SK-N-SH (cell line): ENCODE measurements at regions not wholly inside any gene's neighbourhood (a gene's known extent, or its start where the extent isn't known, plus 50 kb on each side); places are given as distances from the start of the nearest gene placed in this dataset.

ENCODE experiments used
- CTCF ChIA-PET: fragments of 300-600, 350-600 bp; formaldehyde crosslinking; extraction: SDS; loops from one replicate; lab custom pipeline; 2021; lab: Yijun Ruan, JAX
- POLR2A ChIA-PET: fragments of 350-600 bp; sonication (Branson Sonifier 250); formaldehyde crosslinking; extraction: SDS; loops from one replicate; lab custom pipeline; 2020; ENCODE audit warnings: antibody characterized with exemption, inconsistent platforms; lab: Yijun Ruan, JAX
- DNase-seq: peaks from one replicate; pipeline ENCODE4 v3.0.0; 2012
- H2AFZ ChIP-seq: fragments of 200-600 bp; sonication (generic); 2 replicates; pipeline ENCODE4 v1.8.1; 2016; ENCODE audit warnings: antibody characterized with exemption, mild to moderate bottlenecking, low read depth
- H3F3A ChIP-seq: fragments of 200-600 bp; sonication (generic); replicated peaks from 2 replicates; pipeline ENCODE3; 2016; ENCODE audit warnings: antibody characterized with exemption, mild to moderate bottlenecking; ENCODE audit not compliant: insufficient read depth
- H3K27ac ChIP-seq, 2 experiments: fragments of 200-500 bp in 1 of 2; fragments of 200-600 bp in 1 of 2; sonication (Bioruptor generic) in 1 of 2; sonication (generic), shearing (Covaris generic) in 1 of 2; 2 replicates each; pipeline versions ENCODE4 v1.5.1 to v1.6.1; 2014 to 2016; ENCODE audit warnings: low read depth in 2 of 2, inconsistent platforms in 1 of 2, low read length in 1 of 2, mild to moderate bottlenecking in 1 of 2, mixed read lengths in 1 of 2
- H3K27me3 ChIP-seq: fragments of 200-600 bp; sonication (generic), shearing (Covaris generic); 2 replicates; pipeline ENCODE4 v1.6.1; 2016; ENCODE audit warnings: mixed run types; ENCODE audit not compliant: insufficient read depth
- H3K36me3 ChIP-seq, 2 experiments: fragments of 200-500 bp in 1 of 2; fragments of 200-600 bp in 1 of 2; sonication (Bioruptor generic) in 1 of 2; sonication (generic) in 1 of 2; replicated peaks in 1 of 2; 2 replicates each; pipeline versions ENCODE3 to v1.5.1; 2014 to 2016; ENCODE audit warnings: low read length in 1 of 2, mild to moderate bottlenecking in 1 of 2; ENCODE audit not compliant: insufficient read depth in 2 of 2, control insufficient read depth in 1 of 2
- H3K4me1 ChIP-seq, 2 experiments: fragments of 200-500 bp in 1 of 2; fragments of 200-600 bp in 1 of 2; sonication (Bioruptor generic) in 1 of 2; sonication (generic), shearing (Covaris generic) in 1 of 2; 2 replicates each; pipeline versions ENCODE4 v1.5.1 to v1.6.1; 2014 to 2016; ENCODE audit warnings: low read depth in 1 of 2, low read length in 1 of 2, mixed run types in 1 of 2; ENCODE audit not compliant: insufficient read depth in 2 of 2, control insufficient read depth in 1 of 2
- H3K4me2 ChIP-seq: fragments of 200-600 bp; sonication (generic), shearing (Covaris generic); 2 replicates; pipeline ENCODE4 v1.6.1; 2017; ENCODE audit warnings: mixed run types
- H3K4me3 ChIP-seq, 2 experiments: fragments of 200-500 bp in 1 of 2; fragments of 200-600 bp in 1 of 2; sonication (Bioruptor generic) in 1 of 2; sonication (generic), shearing (Covaris generic) in 1 of 2; 2 replicates each; pipeline versions ENCODE4 v1.5.1 to v1.8.1; 2014 to 2016; ENCODE audit warnings: low read depth in 2 of 2, inconsistent platforms in 1 of 2, low read length in 1 of 2, mild to moderate bottlenecking in 1 of 2, mixed read lengths in 1 of 2, moderate library complexity in 1 of 2
- H3K79me2 ChIP-seq: fragments of 200-600 bp; sonication (generic); 2 replicates; pipeline ENCODE4 v1.8.1; 2017; ENCODE audit warnings: mild to moderate bottlenecking; ENCODE audit not compliant: insufficient read depth
- H3K9ac ChIP-seq: fragments of 200-600 bp; sonication (generic); 2 replicates; pipeline ENCODE4 v1.6.1; 2017; ENCODE audit warnings: mixed run types
- H3K9me2 ChIP-seq: fragments of 200-600 bp; sonication (generic); 2 replicates; pipeline ENCODE4 v1.6.1; 2017; ENCODE audit warnings: mixed run types
- H3K9me3 ChIP-seq: fragments of 200-600 bp; sonication (generic); 2 replicates; pipeline ENCODE4 v1.6.1; 2017; ENCODE audit warnings: mixed run types, mild to moderate bottlenecking, moderate library complexity
- H4K20me1 ChIP-seq: fragments of 200-600 bp; sonication (generic); 2 replicates; pipeline ENCODE4 v1.6.1; 2017; ENCODE audit warnings: mild to moderate bottlenecking, mixed run types; ENCODE audit not compliant: insufficient read depth
- CHD2 ChIP-seq: fragments of 150-350 bp; IDR thresholded peaks from 2 replicates; pipeline ENCODE4 v1.6.1; 2018; ENCODE audit warnings: low read length; ENCODE audit not compliant: partially characterized antibody
- ELF1 ChIP-seq: IDR thresholded peaks from 2 replicates; pipeline ENCODE4 v1.4.0; 2012
- EZH2phosphoT487 ChIP-seq: fragments of 200-600 bp; sonication (generic); IDR thresholded peaks from 2 replicates; pipeline ENCODE4 v1.6.1; 2017; ENCODE audit warnings: low read depth, mixed run types, mild to moderate bottlenecking, antibody characterized with exemption, moderate library complexity, borderline replicate concordance
- FOSL2 ChIP-seq: IDR thresholded peaks from 2 replicates; pipeline ENCODE4 v1.4.0; 2012; ENCODE audit warnings: low read depth, mild to moderate bottlenecking, moderate library complexity, borderline replicate concordance
- FOXJ3 ChIP-seq: sonication (generic); formaldehyde crosslinking; IDR thresholded peaks from 2 replicates; pipeline ENCODE4 v1.5.1; 2020; ENCODE audit warnings: mild to moderate bottlenecking, missing genetic modification reagents
- FOXM1 ChIP-seq: IDR thresholded peaks from 2 replicates; pipeline ENCODE4 v1.4.0; 2012; ENCODE audit warnings: low read depth, mild to moderate bottlenecking
- GABPA ChIP-seq: IDR thresholded peaks from 2 replicates; pipeline ENCODE4 v1.4.0; 2012; ENCODE audit warnings: low read depth, mild to moderate bottlenecking
- GATA2 ChIP-seq: sonication (generic); formaldehyde crosslinking; IDR thresholded peaks from 2 replicates; pipeline ENCODE4 v1.5.0; 2020; ENCODE audit warnings: mild to moderate bottlenecking, missing genetic modification reagents
- JUND ChIP-seq: IDR thresholded peaks from 2 replicates; pipeline ENCODE4 v1.4.0; 2012
- MEF2A ChIP-seq: IDR thresholded peaks from 2 replicates; pipeline ENCODE4 v1.4.0; 2012; ENCODE audit warnings: low read depth, borderline replicate concordance
- MXI1 ChIP-seq: IDR thresholded peaks from 2 replicates; pipeline ENCODE4 v1.6.1; 2012; ENCODE audit warnings: mild to moderate bottlenecking, low read depth, low read length, improper control_type of control experiment
- NFIC ChIP-seq: IDR thresholded peaks from 2 replicates; pipeline ENCODE4 v1.4.0; 2012; ENCODE audit warnings: borderline replicate concordance
- NRF1 ChIP-seq: IDR thresholded peaks from 2 replicates; pipeline ENCODE4 v1.6.1; 2012; ENCODE audit warnings: low read depth, mild to moderate bottlenecking, low read length
- POLR2AphosphoS5 ChIP-seq: IDR thresholded peaks from 2 replicates; pipeline ENCODE4 v1.6.1; 2012; ENCODE audit warnings: low read depth, low read length
- RAD21 ChIP-seq: IDR thresholded peaks from 2 replicates; pipeline ENCODE4 v1.6.1; 2012; ENCODE audit warnings: mild to moderate bottlenecking, low read length
- SIN3A ChIP-seq: IDR thresholded peaks from 2 replicates; pipeline ENCODE4 v1.6.1; 2012; ENCODE audit warnings: low read depth, mild to moderate bottlenecking, low read length, moderate library complexity, borderline replicate concordance
- TCF12 ChIP-seq: IDR thresholded peaks from 2 replicates; pipeline ENCODE4 v1.4.0; 2012
- YY1 ChIP-seq: IDR thresholded peaks from 2 replicates; pipeline ENCODE4 v1.4.0; 2012; ENCODE audit warnings: low read depth, mild to moderate bottlenecking
- WGBS: methylation state at CpG from one replicate; pipeline ENCODE4 v1.1.6; 2017; ENCODE audit warnings: low lambda C conversion rate; 5-methylcytosine and 5-hydroxymethylcytosine counted together
- TF ChIP-seq, protein P1 (sequence below): IDR thresholded peaks from 2 replicates; pipeline ENCODE4 v1.4.0; 2012; ENCODE audit warnings: low read depth, borderline replicate concordance
- TF ChIP-seq, protein P2 (sequence below): fragments of 150-350 bp; IDR thresholded peaks from 2 replicates; pipeline ENCODE4 v1.6.1; 2016; ENCODE audit warnings: mild to moderate bottlenecking, low read depth, low read length
- TF ChIP-seq, protein P3 (sequence below): IDR thresholded peaks from 2 replicates; pipeline ENCODE4 v1.6.1; 2012; ENCODE audit warnings: mild to moderate bottlenecking, low read depth, low read length, moderate library complexity
- TF ChIP-seq, protein P4 (sequence below): fragments of 150-350 bp; IDR thresholded peaks from 2 replicates; pipeline ENCODE4 v1.6.1; 2017; ENCODE audit warnings: antibody characterized with exemption, low read length, low read depth, borderline replicate concordance
- TF ChIP-seq, protein P5 (sequence below): IDR thresholded peaks from 2 replicates; pipeline ENCODE4 v1.4.0; 2012; ENCODE audit warnings: low read depth

DNA sequence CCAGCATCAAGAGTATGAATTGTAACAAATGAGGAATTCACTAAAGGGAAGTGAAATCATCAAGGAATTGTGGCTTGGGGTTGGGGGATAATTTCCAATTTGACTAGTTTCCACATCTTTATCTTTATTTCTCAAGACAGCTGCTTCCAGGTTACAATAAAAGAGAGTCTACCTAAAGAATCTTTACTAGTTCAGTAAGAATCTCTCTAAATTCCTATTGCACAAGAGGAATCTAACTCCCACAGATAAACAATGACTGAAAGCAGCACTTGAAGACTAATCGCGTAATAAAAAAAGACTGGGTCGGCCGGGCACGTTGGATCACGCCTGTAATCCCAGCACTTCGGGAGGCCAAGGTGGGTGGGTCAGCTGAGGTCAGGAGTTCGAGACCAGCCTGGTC lies 194.4 kb downstream of the KBTBD8 start:
- 60% methylated on average over 8 of the region's 8 CpGs for WGBS
- CTCF ChIA-PET = no interaction called here
- TF ChIP-seq MEF2A = no peak
- TF ChIP-seq NRF1 = no peak
- TF ChIP-seq SIN3A = no peak
- TF ChIP-seq POLR2AphosphoS5 = no peak
- no peak for TF ChIP-seq FOXJ3 (CRISPR knock-in tag)
- no peak for TF ChIP-seq YY1
- no peak for TF ChIP-seq NFIC
- TF ChIP-seq, protein P1, sequence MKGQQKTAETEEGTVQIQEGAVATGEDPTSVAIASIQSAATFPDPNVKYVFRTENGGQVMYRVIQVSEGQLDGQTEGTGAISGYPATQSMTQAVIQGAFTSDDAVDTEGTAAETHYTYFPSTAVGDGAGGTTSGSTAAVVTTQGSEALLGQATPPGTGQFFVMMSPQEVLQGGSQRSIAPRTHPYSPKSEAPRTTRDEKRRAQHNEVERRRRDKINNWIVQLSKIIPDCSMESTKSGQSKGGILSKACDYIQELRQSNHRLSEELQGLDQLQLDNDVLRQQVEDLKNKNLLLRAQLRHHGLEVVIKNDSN = no peak

DNA sequence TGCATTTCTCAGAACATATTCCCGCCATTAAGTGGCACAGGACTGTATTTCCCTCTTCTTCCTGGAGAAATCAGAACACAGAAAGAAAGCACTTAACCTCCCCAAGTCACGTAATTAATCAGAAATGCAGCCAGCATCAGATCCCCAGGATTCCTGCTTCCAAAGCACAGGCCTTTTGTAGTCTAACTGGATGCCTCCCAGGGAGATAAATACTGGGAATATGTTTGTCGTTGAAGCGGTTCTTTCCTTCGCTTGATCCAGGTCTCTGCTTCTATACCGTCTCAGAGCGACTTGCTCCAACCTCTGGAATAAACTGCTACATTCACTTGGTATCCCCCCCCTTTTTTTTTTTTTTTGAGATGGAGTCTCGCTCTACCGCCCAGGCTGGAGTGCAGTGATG lies 198.6 kb downstream of the KBTBD8 start:
- no peak for DNase-seq
- no peak overlapping the region for H2AFZ ChIP-seq
- no peaks in the 10 kb centered on the region for H3K79me2 ChIP-seq
- no peaks in the 10 kb centered on the region for H3K9me2 ChIP-seq
- H3K36me3 ChIP-seq = no peaks in the 10 kb centered on the region
- H3K27me3 ChIP-seq = no peaks in the 10 kb centered on the region
- H3K4me3 ChIP-seq = no peak overlapping the region
- H3K9me3 ChIP-seq = no peaks in the 10 kb centered on the region
- ChIA-PET CTCF (no interaction called here), POLR2A (no interaction called here)
- no peak overlapping the region for H3K27ac ChIP-seq
- WGBS = 59% methylated on average over 9 of the region's 9 CpGs
- no peaks in the 10 kb centered on the region for H3F3A ChIP-seq
- H3K4me2 ChIP-seq = no peak overlapping the region
- no peak overlapping the region for H3K9ac ChIP-seq
- no peaks in the 10 kb centered on the region for H3K4me1 ChIP-seq
- no peaks in the 10 kb centered on the region for H4K20me1 ChIP-seq
- TF ChIP-seq, protein P2, sequence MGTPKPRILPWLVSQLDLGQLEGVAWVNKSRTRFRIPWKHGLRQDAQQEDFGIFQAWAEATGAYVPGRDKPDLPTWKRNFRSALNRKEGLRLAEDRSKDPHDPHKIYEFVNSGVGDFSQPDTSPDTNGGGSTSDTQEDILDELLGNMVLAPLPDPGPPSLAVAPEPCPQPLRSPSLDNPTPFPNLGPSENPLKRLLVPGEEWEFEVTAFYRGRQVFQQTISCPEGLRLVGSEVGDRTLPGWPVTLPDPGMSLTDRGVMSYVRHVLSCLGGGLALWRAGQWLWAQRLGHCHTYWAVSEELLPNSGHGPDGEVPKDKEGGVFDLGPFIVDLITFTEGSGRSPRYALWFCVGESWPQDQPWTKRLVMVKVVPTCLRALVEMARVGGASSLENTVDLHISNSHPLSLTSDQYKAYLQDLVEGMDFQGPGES = no peak
- TF ChIP-seq SIN3A (no peak), GABPA (no peak), MEF2A (no peak), ELF1 (no peak), MXI1 (no peak), TCF12 (no peak), GATA2 (CRISPR knock-in tag) (no peak), CHD2 (no peak), EZH2phosphoT487 (no peak), RAD21 (no peak), JUND (no peak), FOSL2 (no peak), FOXM1 (no peak), FOXJ3 (CRISPR knock-in tag) (no peak)
- TF ChIP-seq, protein P3, sequence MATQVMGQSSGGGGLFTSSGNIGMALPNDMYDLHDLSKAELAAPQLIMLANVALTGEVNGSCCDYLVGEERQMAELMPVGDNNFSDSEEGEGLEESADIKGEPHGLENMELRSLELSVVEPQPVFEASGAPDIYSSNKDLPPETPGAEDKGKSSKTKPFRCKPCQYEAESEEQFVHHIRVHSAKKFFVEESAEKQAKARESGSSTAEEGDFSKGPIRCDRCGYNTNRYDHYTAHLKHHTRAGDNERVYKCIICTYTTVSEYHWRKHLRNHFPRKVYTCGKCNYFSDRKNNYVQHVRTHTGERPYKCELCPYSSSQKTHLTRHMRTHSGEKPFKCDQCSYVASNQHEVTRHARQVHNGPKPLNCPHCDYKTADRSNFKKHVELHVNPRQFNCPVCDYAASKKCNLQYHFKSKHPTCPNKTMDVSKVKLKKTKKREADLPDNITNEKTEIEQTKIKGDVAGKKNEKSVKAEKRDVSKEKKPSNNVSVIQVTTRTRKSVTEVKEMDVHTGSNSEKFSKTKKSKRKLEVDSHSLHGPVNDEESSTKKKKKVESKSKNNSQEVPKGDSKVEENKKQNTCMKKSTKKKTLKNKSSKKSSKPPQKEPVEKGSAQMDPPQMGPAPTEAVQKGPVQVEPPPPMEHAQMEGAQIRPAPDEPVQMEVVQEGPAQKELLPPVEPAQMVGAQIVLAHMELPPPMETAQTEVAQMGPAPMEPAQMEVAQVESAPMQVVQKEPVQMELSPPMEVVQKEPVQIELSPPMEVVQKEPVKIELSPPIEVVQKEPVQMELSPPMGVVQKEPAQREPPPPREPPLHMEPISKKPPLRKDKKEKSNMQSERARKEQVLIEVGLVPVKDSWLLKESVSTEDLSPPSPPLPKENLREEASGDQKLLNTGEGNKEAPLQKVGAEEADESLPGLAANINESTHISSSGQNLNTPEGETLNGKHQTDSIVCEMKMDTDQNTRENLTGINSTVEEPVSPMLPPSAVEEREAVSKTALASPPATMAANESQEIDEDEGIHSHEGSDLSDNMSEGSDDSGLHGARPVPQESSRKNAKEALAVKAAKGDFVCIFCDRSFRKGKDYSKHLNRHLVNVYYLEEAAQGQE = no peak
- TF ChIP-seq, protein P4, sequence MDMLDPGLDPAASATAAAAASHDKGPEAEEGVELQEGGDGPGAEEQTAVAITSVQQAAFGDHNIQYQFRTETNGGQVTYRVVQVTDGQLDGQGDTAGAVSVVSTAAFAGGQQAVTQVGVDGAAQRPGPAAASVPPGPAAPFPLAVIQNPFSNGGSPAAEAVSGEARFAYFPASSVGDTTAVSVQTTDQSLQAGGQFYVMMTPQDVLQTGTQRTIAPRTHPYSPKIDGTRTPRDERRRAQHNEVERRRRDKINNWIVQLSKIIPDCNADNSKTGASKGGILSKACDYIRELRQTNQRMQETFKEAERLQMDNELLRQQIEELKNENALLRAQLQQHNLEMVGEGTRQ = no peak
- TF ChIP-seq, protein P5, sequence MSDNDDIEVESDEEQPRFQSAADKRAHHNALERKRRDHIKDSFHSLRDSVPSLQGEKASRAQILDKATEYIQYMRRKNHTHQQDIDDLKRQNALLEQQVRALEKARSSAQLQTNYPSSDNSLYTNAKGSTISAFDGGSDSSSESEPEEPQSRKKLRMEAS = no peak

More for the DNA sequence above, 194.4 kb downstream of the KBTBD8 start:
- no peak overlapping the region for H3K4me2 ChIP-seq
- no peak overlapping the region for H3K9ac ChIP-seq
- POLR2A ChIA-PET = no interaction called here
- H3K36me3 ChIP-seq = no peaks in the 10 kb centered on the region
- H3K9me2 ChIP-seq = no peaks in the 10 kb centered on the region
- H3K27me3 ChIP-seq = no peaks in the 10 kb centered on the region
- H3K27ac ChIP-seq = no peak overlapping the region
- H3F3A ChIP-seq = no peaks in the 10 kb centered on the region
- no peaks in the 10 kb centered on the region for H3K79me2 ChIP-seq
- no peaks in the 10 kb centered on the region for H3K9me3 ChIP-seq
- H4K20me1 ChIP-seq = no peaks in the 10 kb centered on the region
- H3K4me1 ChIP-seq = no peaks in the 10 kb centered on the region
- no peak for DNase-seq
- H2AFZ ChIP-seq = no peak overlapping the region
- no peak overlapping the region for H3K4me3 ChIP-seq
